GM23248 (cell line): ENCODE measurements at regions not wholly inside any gene's neighbourhood (a gene's known extent, or its start where the extent isn't known, plus 50 kb on each side); places are given as distances from the start of the nearest gene placed in this dataset.

ENCODE experiments used
- DNase-seq: peaks from one replicate; pipeline ENCODE4 v3.0.0-alpha.2; 2015
- H2AFZ ChIP-seq: fragments of 200-600 bp; sonication (generic); 2 replicates; pipeline ENCODE4 v1.6.1; 2016; ENCODE audit warnings: antibody characterized with exemption
- H3F3A ChIP-seq: fragments of 200-600 bp; sonication (generic); 2 replicates; pipeline ENCODE4 v1.6.1; 2016; ENCODE audit warnings: mild to moderate bottlenecking, antibody characterized with exemption, mixed run types; ENCODE audit not compliant: insufficient read depth
- H3K27ac ChIP-seq: fragments of 200-600 bp; sonication (generic); 2 replicates; pipeline ENCODE4 v1.5.1; 2016; ENCODE audit warnings: mild to moderate bottlenecking
- H3K27me3 ChIP-seq: fragments of 200-600 bp; sonication (generic); replicated peaks from 2 replicates; pipeline ENCODE4 v1.6.1; 2016; ENCODE audit warnings: mild to moderate bottlenecking; ENCODE audit not compliant: insufficient read depth
- H3K36me3 ChIP-seq: fragments of 200-600 bp; sonication (generic); 2 replicates; pipeline ENCODE4 v1.6.1; 2016; ENCODE audit warnings: low read depth, mild to moderate bottlenecking
- H3K4me1 ChIP-seq: fragments of 200-600 bp; sonication (generic); 2 replicates; pipeline ENCODE4 v1.6.1; 2016; ENCODE audit warnings: mild to moderate bottlenecking; ENCODE audit not compliant: insufficient read depth
- H3K4me2 ChIP-seq: fragments of 200-600 bp; sonication (generic); one replicate; pipeline ENCODE4 v1.6.1; 2016; ENCODE audit warnings: mild to moderate bottlenecking; ENCODE audit not compliant: unreplicated experiment
- H3K4me3 ChIP-seq: fragments of 200-600 bp; sonication (generic); 2 replicates; pipeline ENCODE4 v1.5.1; 2016; ENCODE audit warnings: mild to moderate bottlenecking
- H3K79me2 ChIP-seq: fragments of 200-600 bp; sonication (generic); 2 replicates; pipeline ENCODE4 v1.6.1; 2016; ENCODE audit warnings: mild to moderate bottlenecking; ENCODE audit not compliant: insufficient read depth
- H3K9ac ChIP-seq: fragments of 200-600 bp; sonication (generic); 2 replicates; pipeline ENCODE4 v1.6.1; 2016; ENCODE audit warnings: mild to moderate bottlenecking
- H3K9me2 ChIP-seq: fragments of 200-600 bp; sonication (generic); 2 replicates; pipeline ENCODE4 v1.6.1; 2016; ENCODE audit warnings: mixed run types, mild to moderate bottlenecking, moderate library complexity; ENCODE audit not compliant: insufficient read depth
- H3K9me3 ChIP-seq: fragments of 200-600 bp; sonication (generic); one replicate; pipeline ENCODE4 v1.6.1; 2017; ENCODE audit warnings: low read depth
- H4K20me1 ChIP-seq: fragments of 200-600 bp; sonication (generic); 2 replicates; pipeline ENCODE4 v1.6.0; 2016; ENCODE audit not compliant: insufficient read depth
- EZH2 ChIP-seq: fragments of 200-600 bp; sonication (generic); IDR thresholded peaks from 2 replicates; pipeline ENCODE4 v1.6.1; 2018; ENCODE audit warnings: antibody characterized with exemption, mild to moderate bottlenecking; ENCODE audit not compliant: insufficient read depth, poor library complexity, severe bottlenecking
- EZH2phosphoT487 ChIP-seq: fragments of 200-600 bp; sonication (generic); IDR thresholded peaks from 2 replicates; pipeline ENCODE4 v1.6.1; 2018; ENCODE audit warnings: antibody characterized with exemption, moderate library complexity, mild to moderate bottlenecking, low read depth; ENCODE audit not compliant: insufficient read depth
- WGBS, 2 experiments: methylation state at CpG; one replicate each; pipeline ENCODE4 v1.1.6; 2015 to 2017; ENCODE audit warnings: low lambda C conversion rate in 2 of 2, low coverage in 1 of 2; ENCODE audit errors: missing lambda C conversion rate in 2 of 2; 5-methylcytosine and 5-hydroxymethylcytosine counted together
- in situ Hi-C: fragments of 300-500 bp; cut with MboI; formaldehyde crosslinking; loops from 2 replicates; pipeline ENCODE4 v1.15.0; 2020

DNA sequence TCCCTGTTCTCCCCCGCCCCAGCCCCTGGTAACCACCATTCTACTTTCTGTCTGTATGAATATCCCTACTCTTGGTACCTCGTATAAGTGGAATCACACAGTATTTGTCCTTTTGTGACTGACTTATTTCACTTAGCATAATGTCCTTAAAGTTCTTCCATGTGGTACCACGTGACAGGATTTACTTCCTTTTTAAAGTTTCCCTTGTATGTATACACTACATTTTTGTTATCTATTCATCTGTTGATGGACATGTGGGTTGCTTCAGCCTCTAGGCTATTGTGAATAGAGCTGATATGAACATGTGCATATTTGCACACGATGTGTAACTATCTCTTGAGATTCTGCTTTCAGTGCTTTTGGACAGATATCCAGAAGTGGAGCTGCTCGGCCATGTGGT is 59.6 kb upstream of the GJB6 start:
- no peaks in the 10 kb centered on the region for H3K4me1 ChIP-seq
- H4K20me1 ChIP-seq, result no peaks in the 10 kb centered on the region
- no peaks in the 10 kb centered on the region for H3F3A ChIP-seq
- H3K9ac ChIP-seq, result no peak overlapping the region
- DNase-seq, result no peak
- H3K4me3 ChIP-seq, result no peak overlapping the region
- no peak overlapping the region for H3K27ac ChIP-seq
- H2AFZ ChIP-seq, result no peak overlapping the region
- TF ChIP-seq EZH2phosphoT487, result no peak
- no peak for TF ChIP-seq EZH2
- WGBS, 2 experiments, result 43 to 44% methylated on average over 5 of the region's 5 CpGs
- H3K4me2 ChIP-seq, result no peak overlapping the region
- in situ Hi-C loops, result no loop called here
- H3K79me2 ChIP-seq, result no peaks in the 10 kb centered on the region
- H3K36me3 ChIP-seq, result no peaks in the 10 kb centered on the region
- H3K9me3 ChIP-seq, result no peaks in the 10 kb centered on the region
- H3K27me3 ChIP-seq, result peaks cover 18% of the 10 kb centered on the region; the same call in 1 of the 2 replicates
- no peaks in the 10 kb centered on the region for H3K9me2 ChIP-seq

DNA sequence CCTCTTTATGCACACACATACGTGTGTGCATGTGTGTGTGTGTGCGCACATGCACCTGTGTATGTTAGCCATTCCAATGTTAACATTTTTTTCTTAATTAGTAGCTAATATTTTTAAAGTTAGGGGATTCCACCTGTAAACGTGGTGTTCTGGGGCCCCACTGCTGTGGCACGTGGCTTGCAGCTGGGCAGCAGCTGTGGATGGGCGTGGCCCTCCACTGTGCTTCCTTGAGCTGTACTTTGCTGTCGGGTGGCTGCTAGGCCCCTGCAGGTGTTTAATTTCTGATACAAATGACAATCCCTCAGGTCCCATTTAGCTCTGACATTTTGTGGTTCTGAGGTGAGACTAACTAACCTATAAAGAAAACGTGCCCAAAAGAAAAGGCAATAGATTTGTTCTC is 58.9 kb upstream of the GJB6 start:
- H3K27ac ChIP-seq, result no peak overlapping the region
- WGBS, 2 experiments, result 30 to 41% methylated on average over 7 of the region's 7 CpGs
- H3K79me2 ChIP-seq, result no peaks in the 10 kb centered on the region
- no peaks in the 10 kb centered on the region for H3K4me1 ChIP-seq
- no peaks in the 10 kb centered on the region for H3K9me2 ChIP-seq
- no peak for TF ChIP-seq EZH2
- TF ChIP-seq EZH2phosphoT487, result no peak
- H3K9me3 ChIP-seq, result no peaks in the 10 kb centered on the region
- no peak overlapping the region for H3K4me3 ChIP-seq
- no peak overlapping the region for H3K4me2 ChIP-seq
- no peak overlapping the region for H2AFZ ChIP-seq
- H3K36me3 ChIP-seq, result no peaks in the 10 kb centered on the region
- no peak overlapping the region for H3K9ac ChIP-seq
- no peak for DNase-seq
- no peaks in the 10 kb centered on the region for H4K20me1 ChIP-seq
- H3F3A ChIP-seq, result no peaks in the 10 kb centered on the region
- in situ Hi-C loops, result no loop called here
- peaks cover 18% of the 10 kb centered on the region; the same call in 1 of the 2 replicates for H3K27me3 ChIP-seq

GRCh38 chr13:20288561-20288960 is 56.4 kb upstream of the GJB6 start:
- Histone ChIP-seq H3F3A (no peaks in the 10 kb centered on the region), H3K27ac (no peak overlapping the region), H3K4me1 (no peaks in the 10 kb centered on the region), H3K27me3 (peaks cover 18% of the 10 kb centered on the region; the same call in 1 of the 2 replicates), H3K36me3 (no peaks in the 10 kb centered on the region), H3K79me2 (no peaks in the 10 kb centered on the region), H4K20me1 (no peaks in the 10 kb centered on the region), H3K9me3 (no peaks in the 10 kb centered on the region), H3K4me3 (no peak overlapping the region), H3K4me2 (no peak overlapping the region), H3K9me2 (no peaks in the 10 kb centered on the region), H2AFZ (no peak overlapping the region), H3K9ac (no peak overlapping the region)
- in situ Hi-C loops, result no loop called here
- TF ChIP-seq EZH2phosphoT487 (no peak), EZH2 (no peak)
- DNase-seq, result no peak
- WGBS, 2 experiments, result 0 to 7% methylated on average over 1 of the region's 1 CpG

GRCh38 chr13:20287976-20288375 is 55.9 kb upstream of the GJB6 start:
- H3K27me3 ChIP-seq, result peaks cover 18% of the 10 kb centered on the region; the same call in 1 of the 2 replicates
- no peak overlapping the region for H2AFZ ChIP-seq
- 8 to 11% methylated on average over 1 of the region's 1 CpG for WGBS, 2 experiments
- H3K9me3 ChIP-seq, result no peaks in the 10 kb centered on the region
- H3K9ac ChIP-seq, result no peak overlapping the region
- H3F3A ChIP-seq, result no peaks in the 10 kb centered on the region
- H4K20me1 ChIP-seq, result no peaks in the 10 kb centered on the region
- no peak overlapping the region for H3K27ac ChIP-seq
- in situ Hi-C loops, result no loop called here
- H3K36me3 ChIP-seq, result no peaks in the 10 kb centered on the region
- no peaks in the 10 kb centered on the region for H3K79me2 ChIP-seq
- DNase-seq, result no peak
- H3K4me1 ChIP-seq, result no peaks in the 10 kb centered on the region
- H3K4me3 ChIP-seq, result no peak overlapping the region
- no peaks in the 10 kb centered on the region for H3K9me2 ChIP-seq
- no peak for TF ChIP-seq EZH2
- no peak for TF ChIP-seq EZH2phosphoT487
- H3K4me2 ChIP-seq, result no peak overlapping the region

GRCh38 chr13:20285530-20285929 is 53.4 kb upstream of the GJB6 start:
- in situ Hi-C loops, result no loop called here
- Histone ChIP-seq H3F3A (no peaks in the 10 kb centered on the region), H2AFZ (no peak overlapping the region), H3K27ac (no peak overlapping the region), H3K9me2 (no peaks in the 10 kb centered on the region), H3K4me2 (no peak overlapping the region), H3K9me3 (no peaks in the 10 kb centered on the region), H3K27me3 (peaks cover 9% of the 10 kb centered on the region; the same call in 1 of the 2 replicates), H3K9ac (no peak overlapping the region), H3K36me3 (no peaks in the 10 kb centered on the region), H3K4me3 (no peak overlapping the region), H3K4me1 (no peaks in the 10 kb centered on the region), H4K20me1 (no peaks in the 10 kb centered on the region), H3K79me2 (no peaks in the 10 kb centered on the region)
- no peak for TF ChIP-seq EZH2phosphoT487
- TF ChIP-seq EZH2, result no peak
- 17 to 36% methylated on average over 2 of the region's 2 CpGs for WGBS, 2 experiments
- no peak for DNase-seq
